ENCODE measurements at regions not wholly inside any gene's neighbourhood (a gene's known extent, or its start where the extent isn't known, plus 50 kb on each side); places are given as distances from the start of the nearest gene placed in this dataset.
"Not testable (repeated sequence)": the region's sequence is repeated elsewhere in the genome, so short reads cannot be mapped to it uniquely, and the experiment has no call there.

DNA sequence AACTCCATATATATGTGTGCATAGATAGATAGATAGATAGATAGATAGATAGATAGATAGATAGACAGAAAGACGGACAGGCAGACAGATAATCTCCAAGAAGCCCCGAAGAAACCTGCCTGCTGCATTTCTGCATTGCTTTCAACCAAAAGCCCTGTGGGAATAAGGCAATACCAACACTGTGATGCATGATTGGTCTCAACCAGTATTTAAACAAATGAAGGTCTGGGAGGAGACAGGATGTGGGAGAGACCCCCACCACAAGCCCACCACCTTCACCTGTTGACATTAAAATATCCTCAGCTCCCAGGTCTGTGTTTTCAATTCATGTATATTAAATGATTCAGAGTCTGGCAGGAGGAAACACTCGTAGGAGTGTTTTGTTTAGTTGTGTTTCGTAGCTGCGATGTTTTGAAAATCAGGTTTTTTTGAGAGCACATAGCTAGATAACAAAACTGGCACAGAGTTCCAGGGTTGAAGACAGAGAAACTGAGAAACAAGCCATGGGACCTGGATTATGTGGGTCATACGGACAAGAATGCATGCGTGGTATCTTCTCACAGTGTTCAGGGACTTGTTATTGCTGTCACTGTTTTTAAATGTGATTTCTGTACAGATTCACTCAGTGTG lies 200.7 kb upstream of the AHR start:
- Mint-ChIP-seq H3K4me1 (ENCODE audit: low read depth) (peaks cover 12% of the 10 kb centered on the region), H3K27me3 (no peaks in the 10 kb centered on the region), H3K4me3 (no peak overlapping the region), H3K36me3 (no peaks in the 10 kb centered on the region), H3K9me3 (ENCODE audit: low read depth) (no peaks in the 10 kb centered on the region), H3K27ac (no peak overlapping the region)

DNA sequence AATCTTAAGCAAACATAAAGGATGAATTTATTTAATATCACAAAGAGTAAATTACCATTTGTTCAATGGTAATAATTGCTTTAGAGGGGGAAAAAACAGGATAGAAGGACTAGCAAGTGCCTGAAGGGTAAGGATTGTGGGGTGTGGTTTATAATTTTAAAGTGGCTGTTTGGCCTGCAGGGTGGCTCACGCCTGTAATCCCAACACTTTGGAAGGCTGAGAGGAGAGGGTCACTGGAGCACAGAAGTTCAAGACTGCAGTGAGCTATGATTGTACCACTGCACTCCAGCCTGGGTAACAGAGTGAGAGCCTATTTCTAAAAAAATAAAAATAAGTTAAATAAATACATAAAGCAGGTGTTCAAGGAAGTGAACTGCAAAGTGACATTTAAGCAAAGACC lies 199.9 kb upstream of the AHR start:
- Mint-ChIP-seq H3K9me3 (ENCODE audit: low read depth) (no peaks in the 10 kb centered on the region), H3K36me3 (no peaks in the 10 kb centered on the region), H3K4me1 (ENCODE audit: low read depth) (peaks cover 12% of the 10 kb centered on the region), H3K27me3 (no peaks in the 10 kb centered on the region), H3K27ac (no peak overlapping the region), H3K4me3 (no peak overlapping the region)

DNA sequence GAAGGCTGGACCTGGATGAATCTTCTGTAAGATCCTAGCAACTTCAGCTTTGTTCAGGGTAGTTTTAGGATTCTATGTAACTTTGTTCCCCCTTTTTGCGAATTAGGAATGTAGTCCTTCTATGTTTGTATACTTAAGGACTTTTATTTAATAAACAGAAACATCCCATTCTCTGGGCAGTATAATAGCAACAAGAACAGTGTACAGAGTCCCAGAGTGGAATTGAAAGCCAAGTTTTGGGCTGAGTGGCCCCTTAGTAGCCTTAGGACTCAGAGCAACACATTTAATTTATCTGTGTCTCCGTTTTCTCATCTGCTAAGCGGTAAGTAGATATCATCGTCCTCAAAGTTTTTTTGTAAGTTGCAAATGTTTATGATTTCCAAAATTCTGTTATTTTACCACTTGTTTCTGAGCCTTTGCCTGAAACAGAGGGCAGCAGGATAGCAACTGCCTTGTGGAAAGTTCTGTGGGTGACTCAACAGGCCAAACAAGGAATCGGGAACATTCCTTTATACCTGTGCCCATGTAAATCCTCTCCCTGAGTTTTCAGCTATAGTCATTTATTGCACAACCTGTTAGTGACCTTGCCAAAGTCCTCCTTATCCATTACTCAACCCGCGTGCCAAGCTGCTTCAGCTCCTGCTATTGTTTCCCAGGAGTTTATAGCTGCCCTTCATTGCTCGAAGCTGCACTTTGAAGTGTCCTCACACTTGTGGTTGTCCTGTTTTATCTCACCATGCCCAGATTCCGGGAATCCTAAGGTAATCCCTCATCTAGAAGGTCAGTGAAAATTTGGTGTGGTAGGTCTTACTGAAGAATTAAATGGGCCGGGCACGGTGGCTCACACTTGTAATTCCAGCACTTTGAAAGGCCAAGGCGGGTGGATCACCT lies 199.1 kb upstream of the AHR start:
- H3K4me1 Mint-ChIP-seq (ENCODE audit: low read depth) = peaks cover 12% of the 10 kb centered on the region
- H3K4me3 Mint-ChIP-seq = no peak overlapping the region

DNA sequence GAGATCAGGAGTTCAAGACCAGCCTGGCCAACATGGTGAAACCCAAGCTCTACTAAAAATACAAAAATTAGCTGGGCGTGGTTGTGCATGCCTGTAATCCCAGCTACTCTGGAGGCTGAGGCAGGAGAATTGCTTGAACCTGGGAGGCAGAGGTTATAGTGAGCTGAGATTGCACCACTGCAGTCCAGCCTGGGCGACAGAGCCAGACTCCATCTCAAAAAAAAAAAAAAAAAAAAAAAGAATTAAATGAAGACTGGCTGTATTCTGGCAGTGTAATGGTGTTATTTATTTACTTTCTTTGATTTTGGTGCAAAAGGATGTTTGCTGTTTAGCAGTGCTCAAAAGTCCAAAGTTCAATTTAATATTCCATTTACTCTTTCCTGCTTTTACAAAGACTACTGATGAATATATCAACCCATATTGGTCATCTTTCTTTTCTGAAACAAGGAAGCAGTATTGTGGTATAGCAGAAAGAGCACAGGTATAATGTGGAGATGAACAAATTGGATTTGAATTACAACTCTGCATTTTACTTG lies 198.4 kb upstream of the AHR start:
- H3K4me3 Mint-ChIP-seq; H3K36me3 Mint-ChIP-seq; H3K9me3 Mint-ChIP-seq (ENCODE audit: low read depth); H3K27ac Mint-ChIP-seq; H3K27me3 Mint-ChIP-seq: not testable (repeated sequence)
- H3K4me1 Mint-ChIP-seq (ENCODE audit: low read depth) = peaks cover 12% of the 10 kb centered on the region

More for the DNA sequence above, 199.1 kb upstream of the AHR start:
- no peak overlapping the region for H3K27ac Mint-ChIP-seq
- H3K36me3 Mint-ChIP-seq = no peaks in the 10 kb centered on the region
- H3K9me3 Mint-ChIP-seq (ENCODE audit: low read depth) = no peaks in the 10 kb centered on the region
- no peaks in the 10 kb centered on the region for H3K27me3 Mint-ChIP-seq

DNA sequence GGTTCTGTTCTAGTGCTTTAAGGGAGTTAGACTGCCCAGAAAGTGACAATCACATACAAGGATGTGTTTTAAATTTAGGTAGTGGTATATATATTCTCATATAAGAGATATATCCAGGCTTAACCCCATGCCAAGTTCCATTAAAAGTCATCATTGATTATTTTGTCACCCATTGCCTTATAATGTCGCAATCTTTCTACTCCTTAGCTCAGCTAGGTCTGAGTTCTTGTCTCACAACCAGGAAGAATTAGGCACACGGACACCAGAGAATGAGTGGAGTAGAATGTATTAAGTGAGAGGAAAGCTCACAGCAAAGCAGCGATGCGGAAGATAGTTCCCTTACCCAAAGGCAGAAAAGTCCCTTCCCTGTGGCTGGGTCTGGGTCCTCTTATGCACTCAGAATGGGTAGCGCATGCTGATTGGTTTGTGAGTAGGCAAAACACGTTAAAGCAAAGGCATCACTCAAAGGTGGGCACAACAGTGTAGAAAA lies 197.2 kb upstream of the AHR start:
- no peaks in the 10 kb centered on the region for H3K27me3 Mint-ChIP-seq
- no peak overlapping the region for H3K27ac Mint-ChIP-seq
- no peaks in the 10 kb centered on the region for H3K9me3 Mint-ChIP-seq (ENCODE audit: low read depth)
- H3K4me1 Mint-ChIP-seq (ENCODE audit: low read depth) = peaks cover 11% of the 10 kb centered on the region
- no peak overlapping the region for H3K4me3 Mint-ChIP-seq
- no peaks in the 10 kb centered on the region for H3K36me3 Mint-ChIP-seq

DNA sequence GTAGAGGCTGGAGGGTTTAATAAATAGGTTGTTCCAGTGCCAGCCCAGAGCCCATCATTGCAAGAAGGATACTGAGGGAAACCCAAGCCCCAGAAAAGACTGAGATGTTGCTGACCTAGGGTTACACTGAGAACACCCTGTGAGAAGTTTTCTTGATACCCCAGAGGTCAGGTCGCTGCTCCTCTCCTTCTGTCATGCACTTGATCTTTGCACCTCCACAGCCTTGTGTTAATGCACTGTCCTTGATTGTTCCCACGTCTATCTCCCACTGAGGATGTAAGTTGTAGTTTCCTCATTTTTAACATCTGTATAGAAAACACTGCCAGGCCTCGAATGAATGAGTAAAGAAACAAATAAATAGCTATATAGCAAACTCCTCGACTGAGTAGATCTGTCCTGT lies 195.3 kb upstream of the AHR start:
- H3K9me3 Mint-ChIP-seq (ENCODE audit: low read depth) = no peaks in the 10 kb centered on the region
- H3K4me1 Mint-ChIP-seq (ENCODE audit: low read depth) = peaks cover under 1% of the 10 kb centered on the region
- H3K27me3 Mint-ChIP-seq = no peaks in the 10 kb centered on the region
- H3K36me3 Mint-ChIP-seq = no peaks in the 10 kb centered on the region
- no peak overlapping the region for H3K4me3 Mint-ChIP-seq
- no peak overlapping the region for H3K27ac Mint-ChIP-seq

DNA sequence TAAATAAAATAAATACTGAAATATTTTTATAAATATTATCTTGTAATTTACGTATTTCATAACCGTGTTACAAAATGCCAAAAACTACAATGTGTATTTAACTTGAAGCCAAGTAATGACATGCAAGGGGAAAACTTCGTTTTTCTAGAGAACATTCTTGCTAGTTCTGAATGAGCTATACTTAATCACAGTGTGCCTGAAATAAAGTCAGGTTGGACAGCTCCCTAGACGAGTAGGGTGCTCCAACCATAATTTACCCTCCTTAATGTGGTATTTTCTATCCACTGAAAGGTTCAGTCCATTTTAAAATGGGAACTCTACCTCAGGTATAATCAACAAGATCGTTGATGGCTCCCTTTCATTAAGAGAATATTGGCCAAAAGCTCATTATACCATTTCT lies 194.5 kb upstream of the AHR start:
- Mint-ChIP-seq H3K36me3 (no peaks in the 10 kb centered on the region), H3K27ac (no peak overlapping the region), H3K4me3 (no peak overlapping the region), H3K27me3 (no peaks in the 10 kb centered on the region), H3K9me3 (ENCODE audit: low read depth) (no peaks in the 10 kb centered on the region), H3K4me1 (ENCODE audit: low read depth) (no peaks in the 10 kb centered on the region)

DNA sequence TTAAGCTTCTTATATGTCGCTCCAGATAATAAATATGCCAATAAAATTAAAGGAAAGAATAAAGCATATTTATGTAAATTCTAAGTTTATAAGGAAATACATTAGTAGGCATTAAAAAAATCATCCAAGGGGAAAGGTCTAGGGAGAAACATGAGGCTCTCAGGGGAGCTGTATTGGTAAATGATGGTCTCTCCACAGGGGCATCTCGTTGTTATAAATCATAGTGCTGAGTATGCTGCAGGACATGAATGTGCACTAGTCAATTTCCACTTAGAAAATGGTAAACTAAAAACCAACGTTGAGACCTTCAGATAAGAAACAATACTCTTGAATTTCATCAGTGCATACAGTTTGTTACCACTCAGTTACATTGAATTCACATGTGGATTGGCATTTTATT lies 194.0 kb upstream of the AHR start:
- Mint-ChIP-seq H3K27ac (no peak overlapping the region), H3K27me3 (no peaks in the 10 kb centered on the region), H3K4me1 (ENCODE audit: low read depth) (no peaks in the 10 kb centered on the region), H3K4me3 (no peak overlapping the region), H3K36me3 (no peaks in the 10 kb centered on the region), H3K9me3 (ENCODE audit: low read depth) (no peaks in the 10 kb centered on the region)

DNA sequence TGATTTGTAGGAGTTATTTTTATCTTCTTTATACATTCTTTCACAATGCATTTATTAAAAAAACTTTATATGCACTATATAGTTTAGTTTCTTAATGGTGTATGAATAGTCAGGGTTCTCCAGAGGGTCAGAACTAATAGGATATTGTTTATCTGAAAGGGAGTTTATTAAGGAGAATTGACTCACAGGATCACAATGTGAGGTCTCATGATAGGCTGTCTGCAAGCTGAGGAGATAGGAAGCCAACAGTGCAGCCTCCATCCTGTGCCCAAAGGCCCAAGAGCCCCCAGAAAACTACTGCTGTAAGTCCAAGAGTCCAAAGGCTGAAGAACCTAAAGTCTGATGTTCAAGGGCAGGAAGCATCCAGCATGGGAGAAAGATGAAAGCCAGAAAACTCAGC lies 192.8 kb upstream of the AHR start:
- H3K9me3 Mint-ChIP-seq (ENCODE audit: low read depth) = no peaks in the 10 kb centered on the region
- H3K27ac Mint-ChIP-seq = no peak overlapping the region
- H3K27me3 Mint-ChIP-seq = no peaks in the 10 kb centered on the region
- no peaks in the 10 kb centered on the region for H3K36me3 Mint-ChIP-seq
- H3K4me3 Mint-ChIP-seq = no peak overlapping the region
- H3K4me1 Mint-ChIP-seq (ENCODE audit: low read depth) = no peaks in the 10 kb centered on the region

DNA sequence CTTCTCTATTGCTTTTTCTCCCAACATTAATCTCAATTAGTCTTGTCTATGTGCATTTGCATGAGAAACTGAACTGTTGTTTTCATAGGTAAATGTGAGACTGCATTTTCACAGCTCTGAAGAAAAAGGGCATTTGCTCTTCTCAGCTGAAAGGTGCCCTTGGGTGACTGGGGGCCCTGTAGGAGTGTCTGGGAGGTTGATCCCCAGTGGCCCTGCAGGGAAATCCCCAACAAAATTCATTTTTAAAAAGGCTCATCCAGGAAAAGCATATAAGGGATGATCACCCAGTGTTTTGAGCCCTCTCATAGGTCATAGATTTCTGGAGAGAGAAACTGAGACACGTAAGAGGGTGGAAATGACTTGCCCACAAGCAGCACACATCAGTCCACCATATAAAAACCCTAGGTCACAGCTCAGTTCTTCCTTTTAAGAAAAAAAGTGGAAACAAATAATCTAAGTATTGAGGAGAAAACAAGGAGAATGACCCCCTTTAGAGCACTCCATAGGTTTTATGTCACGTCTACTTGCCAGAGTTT lies 190.3 kb upstream of the AHR start:
- Mint-ChIP-seq H3K4me3 (no peak overlapping the region), H3K27me3 (no peaks in the 10 kb centered on the region), H3K27ac (no peak overlapping the region), H3K9me3 (ENCODE audit: low read depth) (no peaks in the 10 kb centered on the region), H3K36me3 (no peaks in the 10 kb centered on the region), H3K4me1 (ENCODE audit: low read depth) (no peaks in the 10 kb centered on the region)

DNA sequence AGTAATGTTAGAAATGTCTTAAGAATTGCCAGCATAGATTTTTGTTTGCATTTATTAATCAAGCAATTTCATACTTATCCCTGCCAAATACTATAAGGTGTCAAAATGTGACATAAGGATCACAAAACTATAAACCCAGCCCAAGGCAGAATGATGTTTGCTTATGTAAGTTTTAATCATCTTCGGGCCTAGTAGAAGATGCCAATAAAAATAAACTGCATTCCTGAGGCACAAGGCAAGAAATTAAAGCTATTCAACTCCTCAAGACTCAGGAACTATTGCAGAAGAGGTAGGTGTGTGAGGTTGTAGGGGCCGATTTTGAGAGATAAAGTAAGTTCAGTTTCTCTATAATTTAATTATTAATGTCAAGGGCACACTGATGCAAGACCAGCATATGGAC lies 189.4 kb upstream of the AHR start:
- no peaks in the 10 kb centered on the region for H3K4me1 Mint-ChIP-seq (ENCODE audit: low read depth)
- no peaks in the 10 kb centered on the region for H3K9me3 Mint-ChIP-seq (ENCODE audit: low read depth)
- H3K27me3 Mint-ChIP-seq = no peaks in the 10 kb centered on the region
- H3K27ac Mint-ChIP-seq = no peak overlapping the region
- no peak overlapping the region for H3K4me3 Mint-ChIP-seq
- H3K36me3 Mint-ChIP-seq = no peaks in the 10 kb centered on the region

DNA sequence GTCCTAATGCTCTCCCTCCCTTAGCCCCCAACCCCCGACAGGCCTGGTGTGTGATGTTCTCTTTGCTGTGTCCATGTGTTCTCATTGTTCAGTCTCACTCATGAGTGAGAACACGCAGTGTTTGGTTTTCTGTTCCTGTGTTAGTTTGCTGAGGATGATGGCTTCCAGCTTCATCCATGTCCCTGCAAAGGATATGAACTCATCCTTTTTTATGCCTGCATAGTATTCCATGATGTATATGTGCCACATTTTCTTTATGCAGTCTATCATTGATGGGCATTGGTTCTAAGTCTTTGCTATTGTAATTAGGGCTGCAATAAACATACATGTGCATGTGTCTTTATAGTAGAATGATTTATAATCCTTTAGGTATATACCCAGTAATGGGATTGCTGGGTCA lies 184.7 kb upstream of the AHR start:
- not testable (repeated sequence) for H3K36me3 Mint-ChIP-seq; H3K27ac Mint-ChIP-seq; H3K4me3 Mint-ChIP-seq; H3K27me3 Mint-ChIP-seq; H3K9me3 Mint-ChIP-seq (ENCODE audit: low read depth)
- peaks cover 12% of the 10 kb centered on the region for H3K4me1 Mint-ChIP-seq (ENCODE audit: low read depth)

DNA sequence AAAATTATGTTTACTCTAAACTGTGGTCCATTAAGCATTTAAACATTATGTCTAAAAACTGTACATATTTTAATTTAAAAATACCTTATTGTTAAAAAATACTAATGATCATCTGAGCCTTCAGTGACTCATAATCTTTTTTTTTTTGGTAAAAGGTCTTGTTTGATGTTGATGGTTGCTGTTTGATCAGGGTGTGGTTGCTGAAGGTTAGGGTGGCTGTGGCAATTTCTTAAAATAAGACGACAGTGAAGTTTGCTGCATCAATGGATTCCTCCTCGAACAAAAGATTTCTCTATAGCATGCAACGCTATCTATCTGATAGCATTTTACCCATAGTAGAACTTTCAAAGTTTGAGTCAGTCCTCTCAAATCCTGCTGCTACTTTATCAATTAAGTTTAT lies 180.0 kb upstream of the AHR start:
- Mint-ChIP-seq H3K4me1 (ENCODE audit: low read depth) (peaks cover 26% of the 10 kb centered on the region), H3K4me3 (no peak overlapping the region), H3K27me3 (no peaks in the 10 kb centered on the region), H3K36me3 (no peaks in the 10 kb centered on the region), H3K27ac (no peak overlapping the region), H3K9me3 (ENCODE audit: low read depth) (peaks cover 5% of the 10 kb centered on the region)

DNA sequence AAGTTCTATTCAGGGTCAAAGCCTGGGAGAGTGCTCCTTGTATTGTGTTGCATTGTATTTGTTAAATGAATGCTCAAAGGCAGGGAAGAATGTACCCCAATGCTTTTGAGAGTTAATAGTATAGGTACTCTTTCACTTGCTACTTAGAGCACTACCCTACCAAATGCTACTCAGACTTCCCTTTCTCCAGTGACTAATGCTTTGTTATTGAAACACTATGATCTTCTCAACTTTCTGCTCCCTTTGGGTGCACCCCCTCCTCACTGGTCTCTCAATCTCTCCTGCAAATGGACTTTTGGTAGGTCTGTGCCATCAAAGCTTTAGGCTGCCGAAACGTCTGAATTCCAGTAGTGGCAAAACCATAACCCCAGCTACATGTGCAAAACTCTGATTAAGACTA lies 177.7 kb upstream of the AHR start:
- Mint-ChIP-seq H3K27me3 (no peaks in the 10 kb centered on the region), H3K4me1 (ENCODE audit: low read depth) (peaks cover 26% of the 10 kb centered on the region), H3K27ac (no peak overlapping the region), H3K36me3 (no peaks in the 10 kb centered on the region), H3K9me3 (ENCODE audit: low read depth) (no peaks in the 10 kb centered on the region), H3K4me3 (no peak overlapping the region)

DNA sequence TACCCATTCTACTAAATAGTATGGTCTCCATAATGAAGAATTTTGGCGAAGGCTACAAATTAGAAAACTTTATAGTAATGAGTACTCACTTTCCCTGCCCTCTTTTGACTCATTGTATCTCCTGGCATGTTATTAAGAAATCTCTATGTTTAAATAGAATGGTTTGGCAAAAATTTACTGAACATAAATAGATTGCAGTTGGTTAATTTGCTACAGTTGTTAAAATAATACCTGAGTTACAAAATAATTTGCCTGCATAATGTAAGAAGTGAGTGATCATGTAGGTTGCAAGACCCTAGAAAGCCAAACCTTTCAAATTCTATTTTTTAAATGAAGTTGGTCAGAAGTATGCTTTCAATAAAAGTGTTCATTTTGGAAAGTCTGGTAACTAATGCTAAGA lies 176.8 kb upstream of the AHR start:
- Mint-ChIP-seq H3K27me3 (no peaks in the 10 kb centered on the region), H3K36me3 (no peaks in the 10 kb centered on the region), H3K4me1 (ENCODE audit: low read depth) (peaks cover 29% of the 10 kb centered on the region), H3K4me3 (no peak overlapping the region), H3K9me3 (ENCODE audit: low read depth) (no peaks in the 10 kb centered on the region), H3K27ac (no peak overlapping the region)
